ENCODE measurements at regions not wholly inside any gene's neighbourhood (a gene's known extent, or its start where the extent isn't known, plus 50 kb on each side); places are given as distances from the start of the nearest gene placed in this dataset.

- Histone ChIP-seq H3K79me2 (ENCODE audit: low read depth) (no peaks in the 10 kb centered on the region), H4K20me1 (ENCODE audit: low read depth) (no peaks in the 10 kb centered on the region), H3K27ac (no peak overlapping the region), H3K4me2 (no peak overlapping the region), H2AFZ (replicated peaks) (no peak overlapping the region), H3K9ac (no peak overlapping the region), H3K27me3 (no peaks in the 10 kb centered on the region), H3K9me3 (ENCODE audit: low read depth) (no peaks in the 10 kb centered on the region), H3F3A (ENCODE audit: low read depth) (no peaks in the 10 kb centered on the region), H3K36me3 (no peaks in the 10 kb centered on the region), H3K4me1 (no peaks in the 10 kb centered on the region), H3K4me3 (no peak overlapping the region)
- Mint-ChIP-seq H3K9me3 (no peaks in the 10 kb centered on the region), H3K27me3 (ENCODE audit: insufficient read depth, low read depth) (no peaks in the 10 kb centered on the region), H3K36me3 (no peaks in the 10 kb centered on the region), H3K27ac (no peak overlapping the region), H3K4me1 (peaks cover 7% of the 10 kb centered on the region), H3K4me3 (no peak overlapping the region)
- no peak for DNase-seq (ENCODE audit: low spot score)
- TF ChIP-seq, protein P1, sequence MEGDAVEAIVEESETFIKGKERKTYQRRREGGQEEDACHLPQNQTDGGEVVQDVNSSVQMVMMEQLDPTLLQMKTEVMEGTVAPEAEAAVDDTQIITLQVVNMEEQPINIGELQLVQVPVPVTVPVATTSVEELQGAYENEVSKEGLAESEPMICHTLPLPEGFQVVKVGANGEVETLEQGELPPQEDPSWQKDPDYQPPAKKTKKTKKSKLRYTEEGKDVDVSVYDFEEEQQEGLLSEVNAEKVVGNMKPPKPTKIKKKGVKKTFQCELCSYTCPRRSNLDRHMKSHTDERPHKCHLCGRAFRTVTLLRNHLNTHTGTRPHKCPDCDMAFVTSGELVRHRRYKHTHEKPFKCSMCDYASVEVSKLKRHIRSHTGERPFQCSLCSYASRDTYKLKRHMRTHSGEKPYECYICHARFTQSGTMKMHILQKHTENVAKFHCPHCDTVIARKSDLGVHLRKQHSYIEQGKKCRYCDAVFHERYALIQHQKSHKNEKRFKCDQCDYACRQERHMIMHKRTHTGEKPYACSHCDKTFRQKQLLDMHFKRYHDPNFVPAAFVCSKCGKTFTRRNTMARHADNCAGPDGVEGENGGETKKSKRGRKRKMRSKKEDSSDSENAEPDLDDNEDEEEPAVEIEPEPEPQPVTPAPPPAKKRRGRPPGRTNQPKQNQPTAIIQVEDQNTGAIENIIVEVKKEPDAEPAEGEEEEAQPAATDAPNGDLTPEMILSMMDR (IDR thresholded peaks at IDR 0.05) = no peak
- TF ChIP-seq EZH2phosphoT487 (IDR thresholded peaks at IDR 0.05) (no peak), EZH2 (IDR thresholded peaks at IDR 0.05) (no peak)
Observed at GRCh38 chr10:62655337-62655994, 149.1 kb upstream of the ADO start.

DNA sequence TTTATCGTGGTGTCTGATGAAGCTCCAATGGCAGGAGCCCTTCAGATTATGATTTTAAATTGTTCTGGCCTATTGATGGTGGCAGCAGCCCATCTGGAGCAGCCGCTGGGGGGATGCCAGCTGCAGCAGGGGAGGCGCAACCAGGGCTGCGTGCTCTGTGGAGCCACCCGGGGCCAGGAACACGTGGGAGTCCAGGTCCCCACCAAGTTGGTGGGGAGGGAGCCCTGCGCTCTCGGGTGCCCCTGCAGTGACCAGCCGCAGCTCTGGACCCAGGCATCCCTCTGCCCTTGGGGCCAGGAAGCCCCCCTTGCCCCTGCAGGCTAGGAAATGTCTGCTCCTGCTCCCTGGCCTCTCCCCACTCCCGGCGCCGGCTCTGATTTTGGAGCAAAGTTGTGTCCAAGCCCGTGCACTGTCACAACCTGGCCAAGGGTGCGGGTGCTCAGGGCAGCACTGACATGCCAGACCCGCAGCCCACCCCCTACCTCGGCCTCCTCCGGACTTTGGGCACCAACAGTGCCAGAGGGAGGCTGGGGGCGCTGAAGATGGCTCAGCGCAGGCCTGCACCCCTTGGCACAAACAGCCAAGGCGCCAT lies 147.2 kb upstream of the ADO start:
- Histone ChIP-seq H3F3A (ENCODE audit: low read depth) (no peaks in the 10 kb centered on the region), H3K9me3 (ENCODE audit: low read depth) (no peaks in the 10 kb centered on the region), H2AFZ (replicated peaks) (no peak overlapping the region), H3K9ac (no peak overlapping the region), H4K20me1 (ENCODE audit: low read depth) (no peaks in the 10 kb centered on the region), H3K27me3 (no peaks in the 10 kb centered on the region), H3K4me3 (no peak overlapping the region), H3K36me3 (no peaks in the 10 kb centered on the region), H3K4me2 (no peak overlapping the region), H3K27ac (no peak overlapping the region), H3K4me1 (no peaks in the 10 kb centered on the region), H3K79me2 (ENCODE audit: low read depth) (no peaks in the 10 kb centered on the region)
- TF ChIP-seq EZH2phosphoT487 (IDR thresholded peaks at IDR 0.05) (no peak), EZH2 (IDR thresholded peaks at IDR 0.05) (no peak)
- TF ChIP-seq, protein P1 (IDR thresholded peaks at IDR 0.05) = no peak
- H3K4me1 Mint-ChIP-seq = peaks cover 7% of the 10 kb centered on the region
- H3K4me3 Mint-ChIP-seq = no peak overlapping the region
- no peak for DNase-seq (ENCODE audit: low spot score)
- no peak overlapping the region for H3K27ac Mint-ChIP-seq
- H3K9me3 Mint-ChIP-seq = peaks cover 5% of the 10 kb centered on the region
- no peaks in the 10 kb centered on the region for H3K27me3 Mint-ChIP-seq (ENCODE audit: insufficient read depth, low read depth)
- no peaks in the 10 kb centered on the region for H3K36me3 Mint-ChIP-seq

DNA sequence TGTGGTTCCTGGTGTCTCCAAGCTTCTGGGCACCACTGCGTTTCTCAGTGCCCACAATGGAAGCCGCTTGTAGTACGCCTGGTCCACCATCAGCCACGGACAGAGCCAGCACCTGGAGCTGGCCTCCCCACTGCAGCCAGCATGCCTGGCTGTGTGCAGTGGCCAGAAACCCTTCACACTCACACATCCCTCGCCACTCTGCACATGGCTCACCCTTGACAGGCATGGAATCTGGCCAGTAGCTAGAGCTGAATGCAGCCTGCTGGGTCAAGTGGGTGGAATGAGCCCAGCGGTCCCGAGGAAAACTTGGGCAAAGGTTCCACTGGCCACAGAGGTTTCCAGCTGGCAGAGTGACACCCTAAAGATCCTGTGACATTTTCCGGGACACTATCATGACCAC lies 146.0 kb upstream of the ADO start:
- H3K27me3 Mint-ChIP-seq (ENCODE audit: insufficient read depth, low read depth) = no peaks in the 10 kb centered on the region
- H3K9ac ChIP-seq = no peak overlapping the region
- H3K4me3 ChIP-seq = no peak overlapping the region
- H3K36me3 Mint-ChIP-seq = no peaks in the 10 kb centered on the region
- no peak overlapping the region for H3K27ac ChIP-seq
- no peak overlapping the region for H3K27ac Mint-ChIP-seq
- H3K27me3 ChIP-seq = no peaks in the 10 kb centered on the region
- peaks cover 7% of the 10 kb centered on the region for H3K4me1 Mint-ChIP-seq
- no peak overlapping the region for H2AFZ ChIP-seq (replicated peaks)
- peaks cover 5% of the 10 kb centered on the region for H3K9me3 Mint-ChIP-seq
- no peak for DNase-seq (ENCODE audit: low spot score)
- H3K4me2 ChIP-seq = no peak overlapping the region
- no peaks in the 10 kb centered on the region for H3K79me2 ChIP-seq (ENCODE audit: low read depth)
- no peak overlapping the region for H3K4me3 Mint-ChIP-seq
- H3K4me1 ChIP-seq = no peaks in the 10 kb centered on the region
- H4K20me1 ChIP-seq (ENCODE audit: low read depth) = no peaks in the 10 kb centered on the region
- TF ChIP-seq EZH2phosphoT487 (IDR thresholded peaks at IDR 0.05) (no peak), EZH2 (IDR thresholded peaks at IDR 0.05) (no peak)
- TF ChIP-seq, protein P1 (IDR thresholded peaks at IDR 0.05) = no peak
- H3F3A ChIP-seq (ENCODE audit: low read depth) = no peaks in the 10 kb centered on the region
- H3K36me3 ChIP-seq = no peaks in the 10 kb centered on the region
- H3K9me3 ChIP-seq (ENCODE audit: low read depth) = no peaks in the 10 kb centered on the region

All from neural progenitor cell (in vitro differentiated cells).